GM23248 (cell line): ENCODE measurements at regions not wholly inside any gene's neighbourhood (a gene's known extent, or its start where the extent isn't known, plus 50 kb on each side); places are given as distances from the start of the nearest gene placed in this dataset.

ENCODE experiments used
- DNase-seq: peaks from one replicate; pipeline ENCODE4 v3.0.0-alpha.2; 2015
- H2AFZ ChIP-seq: fragments of 200-600 bp; sonication (generic); 2 replicates; pipeline ENCODE4 v1.6.1; 2016; ENCODE audit warnings: antibody characterized with exemption
- H3F3A ChIP-seq: fragments of 200-600 bp; sonication (generic); 2 replicates; pipeline ENCODE4 v1.6.1; 2016; ENCODE audit warnings: mild to moderate bottlenecking, antibody characterized with exemption, mixed run types; ENCODE audit not compliant: insufficient read depth
- H3K27ac ChIP-seq: fragments of 200-600 bp; sonication (generic); 2 replicates; pipeline ENCODE4 v1.5.1; 2016; ENCODE audit warnings: mild to moderate bottlenecking
- H3K27me3 ChIP-seq: fragments of 200-600 bp; sonication (generic); replicated peaks from 2 replicates; pipeline ENCODE4 v1.6.1; 2016; ENCODE audit warnings: mild to moderate bottlenecking; ENCODE audit not compliant: insufficient read depth
- H3K36me3 ChIP-seq: fragments of 200-600 bp; sonication (generic); 2 replicates; pipeline ENCODE4 v1.6.1; 2016; ENCODE audit warnings: low read depth, mild to moderate bottlenecking
- H3K4me1 ChIP-seq: fragments of 200-600 bp; sonication (generic); 2 replicates; pipeline ENCODE4 v1.6.1; 2016; ENCODE audit warnings: mild to moderate bottlenecking; ENCODE audit not compliant: insufficient read depth
- H3K4me2 ChIP-seq: fragments of 200-600 bp; sonication (generic); one replicate; pipeline ENCODE4 v1.6.1; 2016; ENCODE audit warnings: mild to moderate bottlenecking; ENCODE audit not compliant: unreplicated experiment
- H3K4me3 ChIP-seq: fragments of 200-600 bp; sonication (generic); 2 replicates; pipeline ENCODE4 v1.5.1; 2016; ENCODE audit warnings: mild to moderate bottlenecking
- H3K79me2 ChIP-seq: fragments of 200-600 bp; sonication (generic); 2 replicates; pipeline ENCODE4 v1.6.1; 2016; ENCODE audit warnings: mild to moderate bottlenecking; ENCODE audit not compliant: insufficient read depth
- H3K9ac ChIP-seq: fragments of 200-600 bp; sonication (generic); 2 replicates; pipeline ENCODE4 v1.6.1; 2016; ENCODE audit warnings: mild to moderate bottlenecking
- H3K9me2 ChIP-seq: fragments of 200-600 bp; sonication (generic); 2 replicates; pipeline ENCODE4 v1.6.1; 2016; ENCODE audit warnings: mixed run types, mild to moderate bottlenecking, moderate library complexity; ENCODE audit not compliant: insufficient read depth
- H3K9me3 ChIP-seq: fragments of 200-600 bp; sonication (generic); one replicate; pipeline ENCODE4 v1.6.1; 2017; ENCODE audit warnings: low read depth
- H4K20me1 ChIP-seq: fragments of 200-600 bp; sonication (generic); 2 replicates; pipeline ENCODE4 v1.6.0; 2016; ENCODE audit not compliant: insufficient read depth
- EZH2 ChIP-seq: fragments of 200-600 bp; sonication (generic); IDR thresholded peaks from 2 replicates; pipeline ENCODE4 v1.6.1; 2018; ENCODE audit warnings: antibody characterized with exemption, mild to moderate bottlenecking; ENCODE audit not compliant: insufficient read depth, poor library complexity, severe bottlenecking
- EZH2phosphoT487 ChIP-seq: fragments of 200-600 bp; sonication (generic); IDR thresholded peaks from 2 replicates; pipeline ENCODE4 v1.6.1; 2018; ENCODE audit warnings: antibody characterized with exemption, moderate library complexity, mild to moderate bottlenecking, low read depth; ENCODE audit not compliant: insufficient read depth
- WGBS, 2 experiments: methylation state at CpG; one replicate each; pipeline ENCODE4 v1.1.6; 2015 to 2017; ENCODE audit warnings: low lambda C conversion rate in 2 of 2, low coverage in 1 of 2; ENCODE audit errors: missing lambda C conversion rate in 2 of 2; 5-methylcytosine and 5-hydroxymethylcytosine counted together
- in situ Hi-C: fragments of 300-500 bp; cut with MboI; formaldehyde crosslinking; loops from 2 replicates; pipeline ENCODE4 v1.15.0; 2020

DNA sequence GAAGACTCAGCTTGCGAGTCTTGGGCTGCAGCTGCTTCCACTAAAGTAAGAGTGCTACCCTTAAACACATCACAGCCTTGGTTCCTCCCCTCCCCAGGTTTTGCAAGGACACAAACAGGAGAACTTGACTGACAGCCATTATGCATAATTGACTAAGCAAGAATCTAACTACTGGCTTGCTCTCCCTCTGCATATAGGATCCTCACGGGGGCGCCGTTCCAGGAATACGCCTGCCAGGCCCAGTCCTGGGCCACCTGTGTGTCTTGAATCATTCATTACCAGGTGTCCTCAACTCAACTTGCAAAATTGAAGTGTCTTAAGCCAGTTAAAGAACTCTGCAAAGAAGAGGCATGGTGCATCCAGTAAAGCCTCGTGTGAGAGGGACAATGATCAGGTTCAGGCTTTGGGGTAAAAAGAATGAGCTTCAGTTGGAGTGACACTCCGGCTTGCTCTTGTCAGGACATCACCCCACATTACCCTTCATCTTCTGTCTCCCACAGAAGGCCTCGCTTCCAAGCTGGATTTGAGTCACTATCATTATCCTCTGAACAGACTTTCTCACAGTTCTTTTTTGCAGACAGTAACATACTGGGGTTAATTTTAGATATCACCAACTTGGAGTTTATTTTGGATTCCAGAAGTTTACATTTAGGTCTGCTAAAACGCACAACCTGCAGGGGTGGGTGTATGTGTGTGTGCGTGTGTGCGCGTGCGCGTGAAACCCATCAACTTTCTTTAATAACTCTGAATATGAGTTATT lies 273.5 kb upstream of the HS3ST1 start:
- TF ChIP-seq EZH2 (no peak), EZH2phosphoT487 (no peak)
- Histone ChIP-seq H4K20me1 (no peaks in the 10 kb centered on the region), H3F3A (no peaks in the 10 kb centered on the region), H3K4me3 (no peak overlapping the region), H3K9me2 (no peaks in the 10 kb centered on the region), H3K36me3 (no peaks in the 10 kb centered on the region), H3K27ac (no peak overlapping the region), H3K4me1 (no peaks in the 10 kb centered on the region), H3K79me2 (no peaks in the 10 kb centered on the region), H3K9ac (no peak overlapping the region), H3K9me3 (no peaks in the 10 kb centered on the region), H3K4me2 (no peak overlapping the region), H2AFZ (no peak overlapping the region), H3K27me3 (no peaks in the 10 kb centered on the region)
- 49 to 52% methylated on average over 14 of the region's 14 CpGs for WGBS, 2 experiments
- in situ Hi-C loops = no loop called here
- DNase-seq = no peak

DNA sequence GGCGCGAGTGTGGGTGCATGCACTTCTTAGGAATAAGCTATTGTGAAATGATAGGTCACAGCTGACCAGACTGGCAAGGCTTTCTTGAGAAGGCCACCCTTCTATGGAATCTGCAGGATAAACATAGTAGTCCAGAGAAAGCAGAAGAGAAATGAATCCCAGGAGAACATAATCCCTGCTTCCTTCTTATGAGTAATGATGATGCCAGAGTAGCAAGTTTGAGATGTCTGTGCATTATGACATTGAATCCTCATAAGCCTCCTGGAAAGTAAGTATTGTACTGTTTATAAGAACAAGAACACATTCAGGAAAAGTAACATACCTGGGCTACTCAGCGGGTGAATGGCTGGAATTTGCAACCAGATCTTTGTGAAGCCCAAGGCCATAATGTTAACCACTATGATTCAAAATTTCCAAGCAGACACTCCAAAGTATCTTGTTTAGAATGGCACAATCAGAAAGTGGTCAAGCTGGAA lies 272.1 kb upstream of the HS3ST1 start:
- Histone ChIP-seq H3K27ac (no peak overlapping the region), H3K79me2 (no peaks in the 10 kb centered on the region), H2AFZ (no peak overlapping the region), H3K27me3 (no peaks in the 10 kb centered on the region), H3K4me3 (no peak overlapping the region), H3K9me2 (no peaks in the 10 kb centered on the region), H4K20me1 (no peaks in the 10 kb centered on the region), H3K36me3 (no peaks in the 10 kb centered on the region), H3F3A (no peaks in the 10 kb centered on the region), H3K9me3 (no peaks in the 10 kb centered on the region), H3K4me2 (no peak overlapping the region), H3K9ac (no peak overlapping the region), H3K4me1 (no peaks in the 10 kb centered on the region)
- TF ChIP-seq EZH2 (no peak), EZH2phosphoT487 (no peak)
- 17 to 22% methylated on average over 3 of the region's 3 CpGs for WGBS, 2 experiments
- no peak for DNase-seq
- in situ Hi-C loops = no loop called here

DNA sequence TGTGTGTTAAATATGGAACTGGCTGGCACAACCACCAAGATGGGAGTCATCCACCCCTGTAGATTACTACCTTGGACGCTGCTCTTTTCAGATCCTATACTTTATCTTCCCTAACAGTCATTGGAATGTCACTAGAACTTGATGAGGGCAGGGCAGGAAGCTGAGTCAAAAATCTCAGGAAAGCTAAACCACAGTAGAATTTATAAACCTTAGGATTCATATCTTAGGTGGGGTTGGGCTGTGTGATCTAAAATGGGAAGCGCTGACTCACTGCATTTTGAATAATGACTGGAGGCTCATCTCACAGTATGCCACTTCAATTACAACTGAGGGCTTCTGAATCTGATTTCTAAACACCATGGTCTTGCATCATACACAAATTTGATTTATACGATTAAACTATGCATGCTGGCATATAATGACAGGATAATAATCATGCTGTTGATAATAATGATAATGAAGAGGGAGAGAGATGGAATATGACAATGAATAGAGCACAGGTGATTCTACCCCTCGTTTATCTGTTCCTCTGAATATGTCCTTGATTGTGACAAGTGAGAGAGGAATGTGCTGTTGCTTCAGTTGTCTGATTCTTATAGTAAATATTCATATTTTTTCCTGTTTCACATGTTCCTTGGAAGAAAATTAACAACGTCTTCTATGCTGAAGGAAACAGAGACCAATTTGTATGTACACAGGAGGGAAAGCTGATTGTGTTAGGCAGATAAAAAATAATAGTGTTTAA lies 270.3 kb upstream of the HS3ST1 start:
- DNase-seq = no peak
- H3K4me2 ChIP-seq = no peak overlapping the region
- H4K20me1 ChIP-seq = no peaks in the 10 kb centered on the region
- WGBS, 2 experiments = 19 to 21% methylated on average over 5 of the region's 5 CpGs
- H2AFZ ChIP-seq = no peak overlapping the region
- H3K4me3 ChIP-seq = no peak overlapping the region
- in situ Hi-C loops = no loop called here
- no peaks in the 10 kb centered on the region for H3K27me3 ChIP-seq
- no peaks in the 10 kb centered on the region for H3K79me2 ChIP-seq
- H3K36me3 ChIP-seq = no peaks in the 10 kb centered on the region
- no peaks in the 10 kb centered on the region for H3K4me1 ChIP-seq
- no peak overlapping the region for H3K9ac ChIP-seq
- H3F3A ChIP-seq = no peaks in the 10 kb centered on the region
- no peaks in the 10 kb centered on the region for H3K9me2 ChIP-seq
- H3K27ac ChIP-seq = no peak overlapping the region
- TF ChIP-seq EZH2 (no peak), EZH2phosphoT487 (no peak)
- H3K9me3 ChIP-seq = no peaks in the 10 kb centered on the region

DNA sequence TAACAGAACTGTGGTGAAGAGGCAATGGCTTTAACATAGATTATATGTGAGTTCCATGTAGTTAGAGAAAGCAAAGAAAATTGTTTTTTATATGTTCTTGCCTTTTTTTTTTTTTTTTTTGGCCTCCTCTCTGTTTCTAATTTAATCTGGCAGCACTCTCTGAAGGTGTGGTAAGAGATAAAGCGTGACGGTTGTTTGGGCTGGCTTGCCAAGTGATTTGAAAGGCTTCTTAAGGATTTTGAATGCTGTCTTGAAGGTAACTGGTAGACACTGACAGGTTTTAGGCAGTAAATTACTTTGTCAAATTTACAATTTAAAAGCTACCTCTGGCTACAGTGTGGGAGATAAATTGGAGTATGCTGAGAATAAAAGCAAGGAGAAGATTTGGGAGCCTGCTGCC lies 269.3 kb upstream of the HS3ST1 start:
- Histone ChIP-seq H3K4me2 (no peak overlapping the region), H3K9me3 (no peaks in the 10 kb centered on the region), H4K20me1 (no peaks in the 10 kb centered on the region), H3K79me2 (no peaks in the 10 kb centered on the region), H3K4me3 (no peak overlapping the region), H3F3A (no peaks in the 10 kb centered on the region), H3K9ac (no peak overlapping the region), H3K4me1 (no peaks in the 10 kb centered on the region), H3K36me3 (no peaks in the 10 kb centered on the region), H2AFZ (no peak overlapping the region), H3K27me3 (no peaks in the 10 kb centered on the region), H3K27ac (no peak overlapping the region), H3K9me2 (no peaks in the 10 kb centered on the region)
- 14 to 19% methylated on average over 2 of the region's 2 CpGs for WGBS, 2 experiments
- no peak for DNase-seq
- TF ChIP-seq EZH2phosphoT487 = no peak
- TF ChIP-seq EZH2 = no peak
- in situ Hi-C loops = no loop called here
